MM.1S (cell line): ENCODE measurements at regions not wholly inside any gene's neighbourhood (a gene's known extent, or its start where the extent isn't known, plus 50 kb on each side); places are given as distances from the start of the nearest gene placed in this dataset.

Source experiments
- DNase-seq: peaks from one replicate; pipeline ENCODE4 v3.0.0-alpha.2; 2015
- H2AFZ ChIP-seq: fragments of 300-600 bp; sonication (generic); 2 replicates; pipeline ENCODE4 v1.6.0; 2016; ENCODE audit warnings: antibody characterized with exemption, low read length
- H3F3A ChIP-seq: fragments of 300-600 bp; sonication (generic); 2 replicates; pipeline ENCODE4 v1.6.1; 2016; ENCODE audit warnings: mild to moderate bottlenecking, antibody characterized with exemption, low read length, moderate library complexity, mixed read lengths; ENCODE audit not compliant: insufficient read depth
- H3K27ac ChIP-seq: fragments of 300-600 bp; sonication (generic); 2 replicates; pipeline ENCODE4 v1.5.1; 2016; ENCODE audit warnings: mild to moderate bottlenecking, low read length
- H3K27me3 ChIP-seq: fragments of 300-600 bp; sonication (generic); replicated peaks from 2 replicates; pipeline ENCODE4 v1.6.0; 2016; ENCODE audit warnings: low read length; ENCODE audit not compliant: insufficient read depth
- H3K36me3 ChIP-seq: fragments of 300-600 bp; sonication (generic); replicated peaks from 2 replicates; pipeline ENCODE4 v1.6.1; 2016; ENCODE audit warnings: mild to moderate bottlenecking, low read length, mixed read lengths; ENCODE audit not compliant: insufficient read depth
- H3K4me1 ChIP-seq: fragments of 300-600 bp; sonication (generic); 2 replicates; pipeline ENCODE4 v1.6.1; 2016; ENCODE audit warnings: low read length, mixed read lengths
- H3K4me2 ChIP-seq: fragments of 300-600 bp; sonication (generic); 2 replicates; pipeline ENCODE4 v1.6.0; 2016; ENCODE audit warnings: low read depth, low read length
- H3K4me3 ChIP-seq: fragments of 300-600 bp; sonication (generic); 2 replicates; pipeline ENCODE4 v1.5.1; 2016; ENCODE audit warnings: low read length, mixed read lengths
- H3K79me2 ChIP-seq: fragments of 300-600 bp; sonication (generic); 2 replicates; pipeline ENCODE4 v1.6.1; 2016; ENCODE audit warnings: mixed run types, low read length, mixed read lengths
- H3K9ac ChIP-seq: fragments of 300-600 bp; sonication (generic); 2 replicates; pipeline ENCODE4 v1.6.1; 2016; ENCODE audit warnings: low read length, mixed read lengths
- H3K9me2 ChIP-seq: fragments of 300-600 bp; sonication (generic); replicated peaks from 2 replicates; pipeline ENCODE4 v1.6.1; 2016; ENCODE audit warnings: mild to moderate bottlenecking, low read length, mixed read lengths; ENCODE audit not compliant: insufficient read depth
- H3K9me3 ChIP-seq: fragments of 300-600 bp; sonication (generic); replicated peaks from 2 replicates; pipeline ENCODE4 v1.6.1; 2016; ENCODE audit warnings: mild to moderate bottlenecking, low read length, mixed read lengths; ENCODE audit not compliant: insufficient read depth
- H4K20me1 ChIP-seq: fragments of 300-600 bp; sonication (generic); 2 replicates; pipeline ENCODE4 v1.6.1; 2016; ENCODE audit warnings: mild to moderate bottlenecking, low read length, moderate library complexity, mixed read lengths; ENCODE audit not compliant: insufficient read depth
- CTCF ChIP-seq: fragments of 300-600 bp; sonication (generic); IDR thresholded peaks from 2 replicates; pipeline ENCODE4 v1.5.1; 2016; ENCODE audit warnings: antibody characterized with exemption, low read length, mixed read lengths
- EZH2 ChIP-seq: fragments of 300-600 bp; sonication (generic); optimal IDR thresholded peaks from 2 replicates; pipeline ENCODE3; 2017; ENCODE audit warnings: low read depth, mild to moderate bottlenecking, antibody characterized with exemption, low read length, mixed read lengths
- EZH2phosphoT487 ChIP-seq: fragments of 300-600 bp; sonication (generic); IDR thresholded peaks from 2 replicates; pipeline ENCODE4 v1.6.1; 2018; ENCODE audit warnings: antibody characterized with exemption, low read length

GRCh38 chr6:82030761-82031503 is 216.6 kb downstream of the IBTK start:
- H2AFZ ChIP-seq: no peak overlapping the region
- TF ChIP-seq EZH2phosphoT487 (no peak), CTCF (no peak), EZH2 (no peak)
- H3K79me2 ChIP-seq: no peaks in the 10 kb centered on the region
- no peaks in the 10 kb centered on the region for H3K36me3 ChIP-seq
- H3K4me2 ChIP-seq: no peak overlapping the region
- H4K20me1 ChIP-seq: no peaks in the 10 kb centered on the region
- H3K4me1 ChIP-seq: no peaks in the 10 kb centered on the region
- no peak overlapping the region for H3K4me3 ChIP-seq
- no peaks in the 10 kb centered on the region for H3K9me2 ChIP-seq
- no peak overlapping the region for H3K9ac ChIP-seq
- no peak overlapping the region for H3K27ac ChIP-seq
- no peak for DNase-seq
- no peaks in the 10 kb centered on the region for H3K27me3 ChIP-seq
- H3F3A ChIP-seq: no peaks in the 10 kb centered on the region
- no peaks in the 10 kb centered on the region for H3K9me3 ChIP-seq

GRCh38 chr6:82030301-82030700 is 217.2 kb downstream of the IBTK start:
- H3K9ac ChIP-seq: no peak overlapping the region
- H3K27me3 ChIP-seq: no peaks in the 10 kb centered on the region
- no peaks in the 10 kb centered on the region for H3K9me3 ChIP-seq
- no peaks in the 10 kb centered on the region for H3F3A ChIP-seq
- H3K4me1 ChIP-seq: no peaks in the 10 kb centered on the region
- TF ChIP-seq EZH2phosphoT487 (no peak), EZH2 (no peak), CTCF (no peak)
- no peaks in the 10 kb centered on the region for H4K20me1 ChIP-seq
- H3K27ac ChIP-seq: no peak overlapping the region
- no peaks in the 10 kb centered on the region for H3K36me3 ChIP-seq
- no peaks in the 10 kb centered on the region for H3K9me2 ChIP-seq
- no peak overlapping the region for H2AFZ ChIP-seq
- H3K4me2 ChIP-seq: no peak overlapping the region
- H3K79me2 ChIP-seq: no peaks in the 10 kb centered on the region
- no peak for DNase-seq
- H3K4me3 ChIP-seq: no peak overlapping the region

DNA sequence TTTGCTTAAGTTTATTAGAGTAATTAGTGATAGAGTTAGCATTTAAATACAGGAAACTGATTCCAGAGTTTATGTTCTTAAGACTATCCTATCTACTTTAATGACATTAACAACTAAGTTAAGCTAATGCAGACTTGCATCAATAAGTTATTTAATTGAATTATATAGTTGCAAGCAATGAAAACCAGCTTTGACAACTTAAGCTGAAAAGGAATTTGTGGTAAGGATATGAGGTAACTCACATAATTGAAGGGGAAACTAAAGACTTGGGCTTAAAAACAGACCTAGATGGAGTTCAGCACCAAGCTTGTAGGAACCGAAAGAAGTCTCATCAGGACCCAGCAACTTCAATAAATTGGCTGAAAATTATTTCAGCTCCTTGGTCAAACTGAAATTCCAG is 222.3 kb downstream of the IBTK start:
- no peak for TF ChIP-seq EZH2
- TF ChIP-seq EZH2phosphoT487: no peak
- TF ChIP-seq CTCF: no peak
- Histone ChIP-seq H3K4me2 (no peak overlapping the region), H4K20me1 (no peaks in the 10 kb centered on the region), H2AFZ (no peak overlapping the region), H3K4me3 (no peak overlapping the region), H3K36me3 (no peaks in the 10 kb centered on the region), H3K9me2 (no peaks in the 10 kb centered on the region), H3K9ac (no peak overlapping the region), H3K9me3 (no peaks in the 10 kb centered on the region), H3K27me3 (no peaks in the 10 kb centered on the region), H3K4me1 (no peaks in the 10 kb centered on the region), H3F3A (no peaks in the 10 kb centered on the region), H3K79me2 (no peaks in the 10 kb centered on the region), H3K27ac (no peak overlapping the region)
- no peak for DNase-seq
